ENCODE measurements at regions not wholly inside any gene's neighbourhood (a gene's known extent, or its start where the extent isn't known, plus 50 kb on each side); places are given as distances from the start of the nearest gene placed in this dataset.

GRCh38 chr16:79972053-79972704 is 371.6 kb upstream of the MAF start:
- TF ChIP-seq GATA2 (IDR thresholded peaks at IDR 0.05; ENCODE audit: low read depth, low read length), result no peak
- TF ChIP-seq GATA3 (IDR thresholded peaks at IDR 0.05; ENCODE audit: low read depth, low read length), result no peak

- no peak for TF ChIP-seq GATA2 (IDR thresholded peaks at IDR 0.05; ENCODE audit: low read depth, low read length)
- TF ChIP-seq GATA3 (IDR thresholded peaks at IDR 0.05; ENCODE audit: low read depth, low read length), result no peak
Measured at GRCh38 chr16:79971237-79971572, 370.7 kb upstream of the MAF start.

GRCh38 chr16:79970551-79971236 is 370.2 kb upstream of the MAF start:
- TF ChIP-seq GATA3 (IDR thresholded peaks at IDR 0.05; ENCODE audit: low read depth, low read length) (peak; percentile 88), GATA2 (IDR thresholded peaks at IDR 0.05; ENCODE audit: low read depth, low read length) (peak; percentile 85)

GRCh38 chr16:79970087-79970486 is 369.6 kb upstream of the MAF start:
- TF ChIP-seq GATA3 (IDR thresholded peaks at IDR 0.05; ENCODE audit: low read depth, low read length) (no peak), GATA2 (IDR thresholded peaks at IDR 0.05; ENCODE audit: low read depth, low read length) (no peak)

- no peak for TF ChIP-seq GATA2 (IDR thresholded peaks at IDR 0.05; ENCODE audit: low read depth, low read length)
- no peak for TF ChIP-seq GATA3 (IDR thresholded peaks at IDR 0.05; ENCODE audit: low read depth, low read length)
Measured at GRCh38 chr16:79969458-79969857, 368.9 kb upstream of the MAF start.

- TF ChIP-seq GATA2 (IDR thresholded peaks at IDR 0.05; ENCODE audit: low read depth, low read length) (no peak), GATA3 (IDR thresholded peaks at IDR 0.05; ENCODE audit: low read depth, low read length) (no peak)
Measured at GRCh38 chr16:79966226-79966625, 365.7 kb upstream of the MAF start.

- TF ChIP-seq GATA2 (IDR thresholded peaks at IDR 0.05; ENCODE audit: low read depth, low read length) (peak; percentile 37; the same call in 1 of the 2 replicates), GATA3 (IDR thresholded peaks at IDR 0.05; ENCODE audit: low read depth, low read length) (no peak)
Measured at GRCh38 chr16:79965718-79966117, 365.2 kb upstream of the MAF start.

- no peak for TF ChIP-seq GATA2 (IDR thresholded peaks at IDR 0.05; ENCODE audit: low read depth, low read length)
- TF ChIP-seq GATA3 (IDR thresholded peaks at IDR 0.05; ENCODE audit: low read depth, low read length), result no peak
Measured at GRCh38 chr16:79964104-79964503, 363.6 kb upstream of the MAF start.

GRCh38 chr16:79962962-79963361 is 362.4 kb upstream of the MAF start:
- TF ChIP-seq GATA2 (IDR thresholded peaks at IDR 0.05; ENCODE audit: low read depth, low read length) (no peak), GATA3 (IDR thresholded peaks at IDR 0.05; ENCODE audit: low read depth, low read length) (no peak)

- no peak for TF ChIP-seq GATA2 (IDR thresholded peaks at IDR 0.05; ENCODE audit: low read depth, low read length)
- TF ChIP-seq GATA3 (IDR thresholded peaks at IDR 0.05; ENCODE audit: low read depth, low read length), result no peak
Measured at GRCh38 chr16:79959226-79959625, 358.7 kb upstream of the MAF start.

GRCh38 chr16:79954921-79955705 is 354.6 kb upstream of the MAF start:
- TF ChIP-seq GATA3 (IDR thresholded peaks at IDR 0.05; ENCODE audit: low read depth, low read length) (no peak), GATA2 (IDR thresholded peaks at IDR 0.05; ENCODE audit: low read depth, low read length) (no peak)

GRCh38 chr16:79950932-79951719 is 350.6 kb upstream of the MAF start:
- TF ChIP-seq GATA3 (IDR thresholded peaks at IDR 0.05; ENCODE audit: low read depth, low read length) (no peak), GATA2 (IDR thresholded peaks at IDR 0.05; ENCODE audit: low read depth, low read length) (no peak)

- no peak for TF ChIP-seq GATA3 (IDR thresholded peaks at IDR 0.05; ENCODE audit: low read depth, low read length)
- TF ChIP-seq GATA2 (IDR thresholded peaks at IDR 0.05; ENCODE audit: low read depth, low read length), result no peak
Measured at GRCh38 chr16:79949417-79949816, 348.9 kb upstream of the MAF start.

GRCh38 chr16:79947771-79948170 is 347.2 kb upstream of the MAF start:
- TF ChIP-seq GATA3 (IDR thresholded peaks at IDR 0.05; ENCODE audit: low read depth, low read length) (no peak), GATA2 (IDR thresholded peaks at IDR 0.05; ENCODE audit: low read depth, low read length) (no peak)
